22Rv1 (cell line): ENCODE measurements at regions not wholly inside any gene's neighbourhood (a gene's known extent, or its start where the extent isn't known, plus 50 kb on each side); places are given as distances from the start of the nearest gene placed in this dataset.

ENCODE experiments used
- CTCF ChIP-seq: fragments of 450-650 bp; IDR thresholded peaks from 2 replicates; pipeline ENCODE4 v1.5.1; 2017; ENCODE audit warnings: mild to moderate bottlenecking
- ZFX ChIP-seq: fragments of 450-650 bp; IDR thresholded peaks from 2 replicates; pipeline ENCODE4 v1.6.1; 2017; ENCODE audit warnings: antibody characterized with exemption, borderline replicate concordance

GRCh38 chr2:145106293-145106692 is 586.4 kb upstream of the ZEB2 start:
- TF ChIP-seq CTCF (no peak), ZFX (no peak)
